ENCODE measurements at regions not wholly inside any gene's neighbourhood (a gene's known extent, or its start where the extent isn't known, plus 50 kb on each side); places are given as distances from the start of the nearest gene placed in this dataset.
"Not testable (repeated sequence)": the region's sequence is repeated elsewhere in the genome, so short reads cannot be mapped to it uniquely, and the experiment has no call there.

DNA sequence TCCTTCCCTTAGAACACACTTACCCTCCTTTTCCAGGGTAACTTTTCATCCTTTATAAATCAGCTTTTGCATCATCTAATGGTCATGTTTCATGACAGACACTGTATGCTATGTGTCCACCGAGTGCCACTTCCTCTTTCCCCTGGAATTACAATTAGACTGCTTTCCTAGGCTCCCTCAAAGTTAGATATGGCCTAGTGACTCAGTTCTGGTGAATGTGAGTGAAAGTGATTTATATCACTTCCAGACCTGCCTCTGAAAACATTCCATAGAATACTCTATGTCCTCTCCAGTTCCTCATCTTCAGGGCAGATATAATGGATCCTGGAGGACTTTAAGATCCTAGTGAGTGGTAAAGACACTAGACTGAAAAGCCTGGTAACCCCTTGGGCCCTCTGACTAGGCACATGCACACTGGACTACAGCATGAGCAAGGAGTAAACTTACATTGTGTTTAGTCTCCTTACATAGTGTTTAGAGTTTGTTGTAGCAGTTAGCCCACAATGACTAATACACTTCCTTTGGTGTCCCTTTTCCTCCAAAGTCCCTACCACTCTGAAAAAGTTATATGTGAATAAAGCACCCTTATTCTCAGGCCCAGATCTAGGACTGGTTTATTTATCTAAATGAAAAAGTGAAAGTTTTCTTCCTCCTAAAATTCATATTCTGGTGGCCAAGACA lies 59.3 kb downstream of the GPR88 start:
- no peak for DNase-seq

GRCh38 chr1:100597784-100598183 lies 59.8 kb downstream of the GPR88 start:
- no peak for DNase-seq

DNA sequence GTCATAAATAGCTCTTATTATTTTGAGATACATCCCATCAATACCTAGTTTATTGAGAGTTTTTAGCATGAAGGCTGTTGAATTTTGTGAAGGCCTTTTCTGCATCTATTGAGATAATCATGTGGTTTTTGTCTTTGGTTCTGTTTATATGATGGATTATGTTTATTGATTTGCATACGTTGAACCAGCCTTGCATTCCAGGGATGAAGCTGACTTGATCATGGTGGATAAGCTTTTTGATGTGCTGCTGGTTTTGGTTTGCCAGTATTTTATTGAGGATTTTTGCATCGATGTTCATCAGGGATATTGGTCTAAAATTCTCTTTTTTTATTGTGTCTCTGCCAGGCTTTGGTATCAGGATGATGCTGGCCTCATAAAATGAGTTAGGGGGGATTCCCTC lies 62.4 kb downstream of the GPR88 start:
- not testable (repeated sequence) for DNase-seq

DNA sequence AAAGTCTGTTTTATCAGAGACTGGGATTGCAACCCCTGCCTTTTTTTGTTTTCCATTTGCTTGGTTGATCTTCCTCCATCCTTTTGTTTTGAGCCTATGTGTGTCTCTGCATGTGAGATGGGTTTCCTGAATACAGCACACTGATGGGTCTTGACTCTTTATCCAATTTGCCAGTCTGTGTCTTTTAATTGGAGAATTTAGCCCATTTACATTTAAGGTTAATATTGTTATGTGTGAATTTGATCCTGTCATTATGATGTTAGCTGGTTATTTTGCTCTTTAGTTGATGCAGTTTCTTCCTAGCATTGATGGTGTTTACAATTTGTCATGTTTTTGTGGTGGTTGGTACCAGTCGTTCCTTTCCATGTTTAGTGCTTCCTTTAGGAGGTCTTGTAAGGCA lies 64.1 kb downstream of the GPR88 start:
- DNase-seq = not testable (repeated sequence)

DNA sequence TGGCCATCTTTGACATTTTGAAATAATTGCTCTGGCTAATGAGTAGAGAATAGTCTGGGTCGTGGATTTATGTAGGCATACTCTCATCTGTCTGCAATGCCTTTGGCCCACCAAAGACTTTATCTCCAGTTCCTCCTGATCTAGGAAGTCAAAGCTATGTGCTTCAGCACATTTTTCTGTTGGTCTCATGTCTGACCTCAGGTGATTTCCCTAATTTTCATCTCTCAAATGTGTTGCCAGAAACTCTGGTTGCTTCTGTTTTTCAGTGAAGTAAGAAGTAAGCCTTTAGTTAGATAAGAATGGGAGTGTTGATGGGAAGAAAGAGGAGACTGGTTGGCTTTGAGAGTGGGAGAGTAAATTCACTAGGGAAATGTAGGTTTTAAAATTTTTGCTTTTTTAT lies 66.4 kb downstream of the GPR88 start:
- no peak for DNase-seq

GRCh38 chr1:100606438-100606837 lies 68.5 kb downstream of the GPR88 start:
- no peak for DNase-seq

DNA sequence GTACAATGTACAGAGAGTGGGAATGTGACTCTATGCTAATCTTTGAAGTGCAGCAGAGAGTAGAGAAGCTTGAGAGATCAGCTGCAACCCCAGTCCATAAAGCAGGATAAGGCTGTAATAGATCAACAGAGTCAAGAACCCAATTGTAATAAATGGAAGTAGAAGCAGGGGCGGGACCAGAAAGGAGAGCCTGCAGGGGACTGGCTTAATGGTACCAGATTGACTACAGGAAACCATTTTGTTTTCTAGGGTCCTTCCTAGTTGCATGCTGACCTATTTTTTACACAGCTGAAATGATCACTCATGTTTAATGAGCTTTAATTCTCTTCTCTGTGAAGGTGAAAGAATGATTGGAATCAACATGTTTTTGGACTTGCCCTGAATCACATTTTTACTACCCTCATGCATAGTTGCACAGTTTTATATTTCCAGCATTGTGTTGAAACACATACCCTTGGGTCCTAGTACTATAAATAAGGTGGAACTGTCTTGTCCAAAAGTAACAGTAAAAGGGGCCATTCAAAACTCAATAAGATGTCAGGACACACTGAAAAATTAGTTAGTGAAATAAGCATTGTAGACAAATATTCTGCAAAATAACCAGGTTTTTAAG lies 69.8 kb downstream of the GPR88 start:
- DNase-seq = no peak

DNA sequence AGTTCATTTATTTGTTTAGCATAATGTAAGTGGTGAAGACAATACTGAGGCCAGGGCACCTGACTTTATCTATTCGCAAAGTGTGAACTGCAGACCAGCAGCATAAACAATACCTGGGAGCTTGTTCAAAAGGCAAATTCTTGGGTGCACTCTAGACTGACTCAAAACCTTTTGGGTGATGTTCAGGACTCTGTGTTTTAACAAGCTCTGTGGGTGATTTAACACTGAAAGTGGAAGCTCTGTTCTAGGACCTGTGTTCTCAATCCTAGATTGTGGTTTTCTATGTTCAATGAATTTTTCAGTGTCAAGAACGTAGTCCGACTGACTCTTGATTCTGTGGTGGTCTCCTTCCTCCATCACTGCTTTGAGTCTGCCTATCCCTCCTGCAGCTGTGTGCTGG lies 71.9 kb downstream of the GPR88 start:
- no peak for DNase-seq

DNA sequence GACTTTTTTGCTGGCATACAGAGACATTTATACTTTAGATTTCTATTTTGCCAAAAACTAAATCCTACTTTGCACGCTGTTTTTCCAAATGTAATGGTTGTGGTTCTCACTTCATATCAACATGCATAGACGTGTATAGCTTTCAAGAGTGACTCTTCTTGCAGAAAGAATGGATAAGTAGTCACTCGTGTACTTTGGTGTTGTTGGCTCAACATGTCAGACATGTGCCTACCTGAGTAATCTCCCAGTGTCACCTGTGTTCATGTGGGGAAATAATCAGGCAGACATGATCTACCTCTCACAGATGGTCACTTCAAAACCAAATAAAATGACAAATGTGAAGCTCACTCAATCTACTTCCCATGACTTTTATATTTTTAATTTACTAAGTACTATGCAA lies 73.1 kb downstream of the GPR88 start:
- DNase-seq = no peak

- no peak for DNase-seq
Measured at GRCh38 chr1:100612540-100612939, 74.6 kb downstream of the GPR88 start.

DNA sequence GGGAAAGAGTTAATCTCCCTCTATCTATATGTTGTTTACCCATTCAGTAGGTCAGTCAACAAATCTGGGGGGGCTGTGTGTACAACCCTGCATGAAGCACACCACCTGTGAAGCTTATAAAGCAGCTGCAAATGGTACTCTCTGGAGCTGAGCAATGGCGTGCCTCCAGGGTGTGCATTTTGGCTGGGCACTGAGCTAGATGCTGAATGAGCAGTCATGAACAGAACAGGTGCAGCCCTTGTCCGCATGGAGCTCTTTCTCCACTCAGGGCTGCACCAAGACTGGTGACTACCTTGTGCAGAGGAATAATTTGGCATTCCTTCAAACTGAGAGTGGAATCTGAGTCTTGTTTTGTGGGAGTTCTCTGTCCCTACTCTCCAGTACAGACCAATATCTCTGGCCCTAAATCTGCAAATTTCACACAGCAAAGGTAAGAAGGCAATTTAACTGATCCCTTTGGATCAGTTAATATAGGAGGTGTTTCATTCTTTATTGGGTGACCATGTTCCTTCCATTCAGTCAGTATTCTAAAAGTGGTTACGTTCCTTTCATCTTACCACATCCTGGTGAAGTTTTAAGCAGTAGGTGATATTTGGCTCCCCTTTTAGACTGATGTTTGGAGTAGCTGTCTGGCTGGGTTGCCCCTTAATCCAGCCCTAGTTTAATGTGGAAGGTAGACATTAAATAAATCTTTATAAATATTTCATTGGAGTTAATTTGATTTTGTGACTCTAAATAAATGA lies 76.0 kb downstream of the GPR88 start:
- no peak for DNase-seq

- DNase-seq = no peak
Measured at GRCh38 chr1:100614570-100614969, 76.6 kb downstream of the GPR88 start.

DNA sequence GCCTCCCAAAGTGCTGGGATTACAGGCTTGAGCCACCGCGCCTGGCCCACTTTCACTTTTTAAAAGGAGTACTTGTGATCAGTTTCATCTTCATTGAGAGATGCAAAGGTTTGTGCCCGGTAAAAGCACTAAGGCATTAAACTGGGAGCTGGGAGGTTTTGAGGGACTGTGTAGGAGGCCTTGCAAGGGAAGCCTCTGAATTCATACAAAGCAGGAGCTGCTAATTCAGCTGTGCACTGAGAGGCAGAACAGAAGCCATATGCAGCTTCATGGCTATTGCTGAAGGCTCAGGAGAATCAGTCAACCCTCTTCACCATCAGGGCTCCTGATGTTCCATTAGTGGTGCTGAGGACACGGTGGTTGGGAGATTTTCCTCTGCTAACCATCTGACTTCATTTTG lies 77.7 kb downstream of the GPR88 start:
- no peak for DNase-seq

DNA sequence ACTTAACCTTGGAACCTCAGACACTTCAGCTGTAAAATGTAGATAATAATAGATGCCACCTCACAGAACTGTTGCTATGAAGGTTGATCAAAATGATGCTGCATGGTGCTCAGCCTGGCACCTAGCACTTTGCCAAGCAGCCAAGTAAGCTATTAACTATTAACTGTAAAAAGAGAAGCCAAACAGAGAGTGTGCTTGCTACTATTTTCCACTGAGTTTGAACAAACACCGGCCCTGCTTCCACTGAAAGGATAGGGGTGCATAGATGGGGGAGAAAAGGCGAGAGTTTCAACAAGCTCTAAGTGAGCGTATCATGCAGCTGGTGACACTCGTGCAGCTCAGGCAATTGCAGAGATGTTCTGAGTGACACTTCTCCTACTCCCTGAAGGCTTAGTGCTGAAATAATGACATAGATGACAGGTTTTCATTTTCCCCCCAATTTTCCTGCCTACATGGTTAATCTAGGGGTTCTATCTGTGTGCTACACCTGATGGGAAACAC lies 78.2 kb downstream of the GPR88 start:
- DNase-seq = no peak

GRCh38 chr1:100622037-100622436 lies 84.1 kb downstream of the GPR88 start:
- peak; percentile 9 for DNase-seq

DNA sequence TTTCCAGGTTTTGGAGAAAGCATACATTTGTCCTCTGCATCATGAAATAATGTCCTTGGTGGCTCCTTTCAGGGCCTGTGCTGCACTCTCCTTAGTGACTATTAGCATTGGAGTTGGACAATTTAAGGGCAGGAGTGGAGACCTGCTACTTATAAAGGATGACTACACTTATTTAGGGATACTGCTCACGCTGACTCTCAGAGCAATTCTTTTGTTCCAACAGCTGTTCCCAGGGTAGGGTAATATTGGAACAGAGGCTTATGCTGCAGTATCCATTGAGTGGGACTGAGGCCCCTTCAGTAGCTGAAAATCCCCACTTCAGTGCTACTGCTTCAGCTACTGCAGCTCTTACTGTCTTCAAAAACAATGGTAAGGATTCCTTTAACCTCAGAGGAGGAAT lies 84.6 kb downstream of the GPR88 start:
- DNase-seq = no peak

DNA sequence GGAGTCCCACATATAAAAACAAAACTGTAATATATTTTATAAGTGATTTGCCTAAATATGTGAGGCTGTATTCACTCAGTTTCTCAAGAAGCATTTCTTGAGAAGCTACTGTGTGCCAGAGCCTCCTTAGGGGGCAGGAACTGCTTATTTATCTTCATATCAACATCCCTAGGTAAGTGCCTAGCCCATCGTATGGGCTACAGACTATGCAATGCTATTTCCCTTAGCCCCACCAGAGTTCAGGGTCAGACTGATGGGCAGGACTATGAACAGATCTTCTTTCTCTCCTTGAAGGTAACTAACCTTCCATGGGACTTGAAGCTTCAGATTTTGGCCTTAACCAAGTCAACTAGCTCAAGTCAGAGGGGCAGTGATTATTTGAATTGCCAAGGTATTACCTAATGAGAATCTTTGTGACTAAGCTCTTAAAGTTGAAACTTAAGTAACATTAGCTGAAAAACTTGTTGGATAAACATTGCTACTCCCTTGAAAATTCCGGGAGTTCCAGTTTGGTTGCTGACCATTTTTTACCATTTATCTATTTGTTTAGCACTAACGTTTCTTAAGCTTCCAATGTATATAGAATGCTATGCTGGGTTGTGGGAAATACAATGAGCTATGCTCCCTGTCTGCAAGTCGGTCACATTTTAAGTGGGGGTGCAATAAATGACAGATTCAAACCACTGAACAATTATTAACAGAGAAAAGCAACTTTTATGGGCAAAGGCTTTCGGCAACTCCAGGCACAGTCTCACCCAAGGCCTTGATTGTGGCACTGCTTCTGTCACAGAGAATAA lies 85.2 kb downstream of the GPR88 start:
- DNase-seq = no peak

- DNase-seq = no peak
Measured at GRCh38 chr1:100624886-100625610, 87.1 kb downstream of the GPR88 start.

- DNase-seq = no peak
Measured at GRCh38 chr1:100626397-100626796, 88.5 kb downstream of the GPR88 start.

DNA sequence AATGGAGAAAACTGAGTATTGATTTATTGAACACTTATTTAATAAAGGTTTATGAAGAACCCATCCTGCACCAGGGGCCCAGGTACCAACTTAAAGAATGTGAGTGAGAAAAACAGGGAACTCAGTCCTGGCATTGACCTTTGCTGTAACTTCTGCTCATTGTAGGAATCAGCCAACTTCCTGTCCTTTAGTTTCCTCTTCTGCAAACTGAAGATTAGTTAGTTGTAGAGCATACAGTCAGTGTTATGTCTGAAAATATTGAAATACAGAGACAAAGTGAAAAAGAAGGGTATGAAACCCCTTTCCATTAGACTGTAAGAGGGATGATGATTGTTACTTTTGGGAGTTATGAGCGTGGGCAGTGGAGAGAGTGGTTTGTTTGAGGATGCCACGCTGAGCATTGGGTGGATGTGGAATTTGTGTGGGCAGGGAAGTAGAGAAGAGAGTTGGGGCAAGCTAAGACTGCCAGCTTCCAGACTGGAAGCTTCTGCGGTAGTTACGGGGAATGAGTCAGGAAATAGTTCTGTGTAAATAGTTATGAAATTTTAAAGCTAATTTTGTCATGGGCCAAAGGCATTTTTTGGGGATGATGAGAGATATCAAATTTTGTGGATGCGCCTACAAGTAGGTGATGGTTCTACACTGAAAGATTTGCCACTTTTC lies 89.2 kb downstream of the GPR88 start:
- DNase-seq = no peak

DNA sequence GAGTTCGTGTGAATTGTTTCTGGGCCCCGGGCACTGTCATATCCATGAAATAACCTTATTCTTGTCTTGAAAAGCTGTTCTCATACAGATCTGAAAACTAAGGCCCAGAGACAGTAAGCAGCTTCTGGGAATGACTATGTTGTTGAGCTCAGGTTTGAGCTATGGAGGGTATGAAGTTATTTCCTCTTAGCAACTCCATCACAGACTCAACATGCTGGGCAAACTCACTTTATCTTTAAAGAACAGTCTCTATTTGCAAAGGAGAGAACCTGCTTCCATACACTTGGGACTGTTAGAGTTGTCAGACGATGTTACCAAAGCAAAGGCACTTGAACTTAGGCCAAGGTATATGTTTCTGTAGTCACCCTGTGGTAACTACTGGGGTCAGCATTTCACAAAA lies 90.0 kb downstream of the GPR88 start:
- no peak for DNase-seq

GRCh38 chr1:100628631-100629081 lies 90.7 kb downstream of the GPR88 start:
- DNase-seq = no peak
